ENCODE measurements at regions not wholly inside any gene's neighbourhood (a gene's known extent, or its start where the extent isn't known, plus 50 kb on each side); places are given as distances from the start of the nearest gene placed in this dataset.

- ATAC-seq: no peak
These were observed 66.6 kb downstream of the NEURL3 start for GRCh38 chr2:96438589-96438988.

- ATAC-seq: no peak
These were observed 67.6 kb downstream of the NEURL3 start for GRCh38 chr2:96437512-96437911.

GRCh38 chr2:96436961-96437360 is 68.2 kb downstream of the NEURL3 start:
- no peak for ATAC-seq

- no peak for ATAC-seq
These were observed 68.7 kb downstream of the NEURL3 start for GRCh38 chr2:96436416-96436815.

GRCh38 chr2:96431319-96431718 is 73.8 kb downstream of the NEURL3 start:
- ATAC-seq: no peak

GRCh38 chr2:96430394-96430988 is 74.7 kb downstream of the NEURL3 start:
- ATAC-seq: no peak

- peak; percentile 97 for ATAC-seq
These were observed 77.2 kb downstream of the NEURL3 start for GRCh38 chr2:96427917-96428316.

GRCh38 chr2:96427169-96427568 is 78.0 kb downstream of the NEURL3 start:
- no peak for ATAC-seq

GRCh38 chr2:96423828-96424227 is 81.3 kb downstream of the NEURL3 start:
- no peak for ATAC-seq
